Colonic mucosa (tissue), 4 donors: ENCODE measurements at regions not wholly inside any gene's neighbourhood (a gene's known extent, or its start where the extent isn't known, plus 50 kb on each side); places are given as distances from the start of the nearest gene placed in this dataset.

ENCODE experiments used
- DNase-seq: peaks from one replicate; pipeline ENCODE4 v3.0.0-alpha.2; 2020
- H3K27ac ChIP-seq: fragments of 200-600 bp; one replicate; pipeline ENCODE4 v1.8.0; 2021
- H3K27me3 ChIP-seq: fragments of 200-600 bp; one replicate; pipeline ENCODE4 v1.8.0; 2021
- H3K36me3 ChIP-seq: fragments of 200-600 bp; one replicate; pipeline ENCODE4 v1.8.0; 2021
- H3K4me1 ChIP-seq: fragments of 200-600 bp; one replicate; pipeline ENCODE4 v1.8.0; 2021; ENCODE audit warnings: mild to moderate bottlenecking
- H3K4me3 ChIP-seq: fragments of 200-600 bp; one replicate; pipeline ENCODE4 v1.8.0; 2021
- H3K9ac ChIP-seq, 2 donors: one replicate each; pipeline ENCODE4 v1.7.0; 2013; ENCODE audit warnings: control low read depth in 2 of 2, low read depth in 2 of 2, low read length in 2 of 2
- H3K9me3 ChIP-seq: fragments of 200-600 bp; one replicate; pipeline ENCODE4 v1.8.0; 2021
- intact Hi-C: fragments of 100-400 bp; cut with DNase I; formaldehyde crosslinking; loops from one replicate; pipeline ENCODE4 v1.14.1; 2022
- TF ChIP-seq, protein P1 (sequence below): fragments of 200-600 bp; IDR thresholded peaks from one replicate; pipeline ENCODE4 v1.8.0; 2022; ENCODE audit warnings: antibody characterized with exemption, mild to moderate bottlenecking
- donor health status: healthy.
- donor health status: DM: no; HTN: no; CAD: no.
- donor health status: DM: no; HTN: no; CAD: no.

DNA sequence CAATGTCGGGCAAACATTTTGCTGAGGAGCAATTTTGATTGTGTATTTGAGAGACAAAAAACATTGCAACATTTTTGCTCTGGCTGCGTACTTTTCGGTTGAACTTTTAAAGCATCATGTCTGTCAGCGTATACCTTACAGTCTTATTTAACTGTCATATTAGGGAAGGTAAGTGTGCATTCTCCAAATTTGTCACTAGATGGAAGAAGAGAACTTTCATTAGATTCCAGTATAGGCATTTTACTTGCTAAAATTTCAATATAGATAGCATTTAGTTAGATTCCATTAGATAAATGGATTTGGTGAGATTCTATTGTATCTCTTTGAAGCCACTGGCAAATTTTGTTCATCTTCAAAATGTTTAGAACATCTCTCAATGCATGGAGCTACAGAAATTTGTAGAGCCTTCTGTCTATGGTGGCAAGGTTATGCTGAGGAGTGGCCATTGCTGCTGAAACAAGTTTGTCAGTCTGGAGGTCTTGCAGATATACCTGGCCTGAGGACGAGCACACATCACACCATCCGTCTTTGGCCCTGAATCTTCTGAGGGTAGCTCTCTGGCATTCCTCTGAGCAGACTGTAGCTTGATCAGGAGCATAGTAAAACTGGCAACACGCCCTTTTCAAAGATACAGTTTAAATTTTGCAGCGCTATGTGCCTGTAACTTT, 437.5 kb upstream of the MBL2 start:
- intact Hi-C loops, result no loop called here
- no peaks in the 10 kb centered on the region for H3K36me3 ChIP-seq
- no peaks in the 10 kb centered on the region for H3K9me3 ChIP-seq
- no peak overlapping the region for H3K27ac ChIP-seq
- DNase-seq, result no peak
- H3K9ac ChIP-seq, result no peak overlapping the region
- TF ChIP-seq, protein P1, sequence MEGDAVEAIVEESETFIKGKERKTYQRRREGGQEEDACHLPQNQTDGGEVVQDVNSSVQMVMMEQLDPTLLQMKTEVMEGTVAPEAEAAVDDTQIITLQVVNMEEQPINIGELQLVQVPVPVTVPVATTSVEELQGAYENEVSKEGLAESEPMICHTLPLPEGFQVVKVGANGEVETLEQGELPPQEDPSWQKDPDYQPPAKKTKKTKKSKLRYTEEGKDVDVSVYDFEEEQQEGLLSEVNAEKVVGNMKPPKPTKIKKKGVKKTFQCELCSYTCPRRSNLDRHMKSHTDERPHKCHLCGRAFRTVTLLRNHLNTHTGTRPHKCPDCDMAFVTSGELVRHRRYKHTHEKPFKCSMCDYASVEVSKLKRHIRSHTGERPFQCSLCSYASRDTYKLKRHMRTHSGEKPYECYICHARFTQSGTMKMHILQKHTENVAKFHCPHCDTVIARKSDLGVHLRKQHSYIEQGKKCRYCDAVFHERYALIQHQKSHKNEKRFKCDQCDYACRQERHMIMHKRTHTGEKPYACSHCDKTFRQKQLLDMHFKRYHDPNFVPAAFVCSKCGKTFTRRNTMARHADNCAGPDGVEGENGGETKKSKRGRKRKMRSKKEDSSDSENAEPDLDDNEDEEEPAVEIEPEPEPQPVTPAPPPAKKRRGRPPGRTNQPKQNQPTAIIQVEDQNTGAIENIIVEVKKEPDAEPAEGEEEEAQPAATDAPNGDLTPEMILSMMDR, result no peak
- no peak overlapping the region for H3K4me3 ChIP-seq
- H3K27me3 ChIP-seq, result no peaks in the 10 kb centered on the region
- H3K4me1 ChIP-seq, result no peaks in the 10 kb centered on the region

DNA sequence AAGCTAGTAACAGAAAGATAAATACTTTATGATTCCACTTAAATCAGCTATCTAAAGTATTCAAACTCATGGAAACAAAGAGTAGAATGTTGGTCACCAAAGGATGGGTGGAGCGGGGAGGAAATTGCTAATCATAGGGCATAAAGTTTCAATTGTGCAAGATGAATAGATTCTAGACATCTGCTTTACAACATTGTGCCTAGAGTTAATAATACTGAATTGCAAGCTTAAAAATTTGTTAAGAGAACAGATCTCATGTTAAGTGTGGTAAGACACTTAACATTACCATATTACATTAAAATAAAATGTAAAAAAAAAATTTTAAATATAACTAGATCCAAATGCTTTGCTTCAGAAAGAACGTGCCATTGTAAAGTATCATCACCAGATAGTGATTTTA, 411.1 kb upstream of the MBL2 start:
- Histone ChIP-seq H3K27ac (no peak overlapping the region), H3K9me3 (no peaks in the 10 kb centered on the region), H3K4me1 (no peaks in the 10 kb centered on the region), H3K9ac (no peak overlapping the region), H3K36me3 (no peaks in the 10 kb centered on the region), H3K27me3 (no peaks in the 10 kb centered on the region), H3K4me3 (no peak overlapping the region)
- intact Hi-C loops, result no loop called here
- DNase-seq, result no peak
- TF ChIP-seq, protein P1, result no peak

DNA sequence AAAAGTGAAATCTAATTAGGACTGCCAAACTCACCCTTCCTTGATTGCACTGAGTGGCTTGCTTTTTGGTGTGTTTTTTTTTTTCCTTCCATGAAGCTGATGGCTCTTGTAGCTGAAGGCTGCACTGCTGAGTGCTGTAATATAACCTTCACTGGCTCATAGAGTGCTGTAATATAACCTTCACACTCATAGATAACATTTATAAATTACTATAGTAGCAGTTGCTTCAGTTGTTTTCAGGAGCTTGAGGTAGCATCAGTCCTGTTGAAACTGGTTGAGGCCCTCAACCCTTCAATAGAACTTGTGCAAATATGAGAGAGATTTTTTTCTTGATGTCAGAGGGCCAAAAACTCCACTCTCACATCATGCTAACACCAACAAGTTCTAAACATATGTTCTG, 404.9 kb upstream of the MBL2 start:
- no peak overlapping the region for H3K9ac ChIP-seq
- H3K9me3 ChIP-seq, result no peaks in the 10 kb centered on the region
- H3K36me3 ChIP-seq, result no peaks in the 10 kb centered on the region
- no peak for DNase-seq
- intact Hi-C loops, result no loop called here
- H3K4me1 ChIP-seq, result no peaks in the 10 kb centered on the region
- TF ChIP-seq, protein P1, result no peak
- H3K27me3 ChIP-seq, result no peaks in the 10 kb centered on the region
- no peak overlapping the region for H3K4me3 ChIP-seq
- no peak overlapping the region for H3K27ac ChIP-seq

DNA sequence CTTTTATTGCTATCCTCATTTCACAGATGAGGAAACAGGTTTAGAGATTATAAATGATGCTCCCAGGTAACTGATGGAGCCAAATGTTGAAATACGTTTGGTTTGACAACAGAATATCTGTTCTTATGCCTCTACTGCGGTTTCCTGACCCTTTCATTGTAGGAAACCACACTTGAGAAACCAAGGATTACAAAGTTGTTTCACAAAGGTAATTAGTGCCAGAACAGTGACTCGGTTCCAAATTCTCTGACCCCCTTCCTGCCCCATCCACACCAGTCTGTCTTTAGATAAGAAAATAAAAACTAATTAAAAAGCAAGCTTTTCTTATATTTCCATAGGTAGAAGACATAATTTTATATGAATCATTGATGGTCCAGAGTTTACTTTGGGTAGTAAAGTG, 393.7 kb upstream of the MBL2 start:
- Histone ChIP-seq H3K4me1 (no peaks in the 10 kb centered on the region), H3K27ac (no peak overlapping the region), H3K4me3 (no peak overlapping the region), H3K9ac (no peak overlapping the region), H3K27me3 (no peaks in the 10 kb centered on the region), H3K36me3 (no peaks in the 10 kb centered on the region), H3K9me3 (no peaks in the 10 kb centered on the region)
- intact Hi-C loops, result no loop called here
- DNase-seq, result no peak
- TF ChIP-seq, protein P1, result no peak

DNA sequence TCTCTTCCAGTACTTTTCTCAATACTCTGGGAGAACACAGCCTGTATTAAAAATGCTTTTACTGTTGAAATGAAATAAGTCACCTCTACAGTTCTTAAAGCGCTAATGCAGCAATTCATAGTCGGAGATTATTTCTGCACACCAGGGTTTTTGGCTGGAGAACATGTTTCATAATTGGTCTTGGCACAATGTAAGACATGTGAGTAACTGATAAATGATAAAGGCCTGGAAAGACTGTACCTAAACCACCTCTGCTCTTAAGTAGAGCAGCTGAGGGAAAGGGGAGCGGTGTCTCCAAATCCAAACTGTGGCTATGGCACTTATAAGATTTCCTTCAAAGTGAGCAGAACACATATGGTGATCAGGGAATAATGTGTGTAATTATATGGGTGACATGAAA, 390.3 kb upstream of the MBL2 start:
- DNase-seq, result no peak
- H3K36me3 ChIP-seq, result no peaks in the 10 kb centered on the region

More for the DNA sequence above, 390.3 kb upstream of the MBL2 start:
- Histone ChIP-seq H3K27me3 (no peaks in the 10 kb centered on the region), H3K4me3 (no peak overlapping the region), H3K9ac (no peak overlapping the region), H3K27ac (no peak overlapping the region), H3K4me1 (no peaks in the 10 kb centered on the region), H3K9me3 (no peaks in the 10 kb centered on the region)
- intact Hi-C loops, result no loop called here
- TF ChIP-seq, protein P1, result no peak
